GM12872 (cell line): ENCODE measurements at regions not wholly inside any gene's neighbourhood (a gene's known extent, or its start where the extent isn't known, plus 50 kb on each side); places are given as distances from the start of the nearest gene placed in this dataset.

Experiments
- CTCF ChIP-seq: IDR thresholded peaks from 3 replicates; pipeline ENCODE4 v1.5.1; 2011; ENCODE audit warnings: low read depth, mild to moderate bottlenecking, low read length, moderate library complexity; ENCODE audit not compliant: insufficient read depth

GRCh38 chr7:108848486-108848885 lies 278.8 kb downstream of the DNAJB9 start:
- no peak for TF ChIP-seq CTCF

DNA sequence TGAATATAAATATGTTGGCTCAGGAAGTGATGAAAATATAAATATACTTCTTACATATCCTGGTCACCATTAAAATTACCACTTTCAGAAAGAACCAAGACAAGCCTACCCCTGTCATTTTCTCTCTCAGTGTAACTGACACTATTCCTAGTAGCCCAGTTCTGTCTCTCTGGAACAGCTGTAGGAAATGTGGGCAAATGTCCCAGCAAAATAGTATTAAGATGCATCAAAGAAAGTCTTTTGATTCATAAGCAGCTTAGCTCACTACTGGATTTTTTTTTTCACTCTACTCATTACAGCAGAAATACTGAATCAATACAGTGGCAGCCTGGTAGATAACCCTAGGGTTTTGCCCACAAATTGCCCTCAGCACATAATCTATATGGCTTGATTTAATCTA lies 290.9 kb downstream of the DNAJB9 start:
- TF ChIP-seq CTCF = no peak

DNA sequence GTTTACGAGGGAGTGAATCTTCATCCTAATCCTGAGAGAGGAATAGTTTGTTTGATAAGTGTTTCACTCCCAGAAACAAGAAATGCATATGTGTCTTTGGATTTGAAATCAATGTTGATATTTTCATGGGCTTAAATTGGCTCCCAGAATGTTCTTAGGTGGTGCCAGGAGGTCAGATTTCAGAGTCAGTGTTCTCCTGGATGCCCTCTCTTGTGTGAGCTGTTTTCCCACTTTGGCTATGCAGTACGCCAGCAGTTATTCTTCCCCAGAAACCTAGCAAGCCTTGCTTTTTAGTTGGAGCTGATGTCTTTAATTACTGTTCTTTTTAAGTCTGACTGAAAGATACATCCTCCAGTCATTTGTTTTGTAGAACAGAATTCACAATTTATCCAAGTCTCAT lies 291.4 kb downstream of the DNAJB9 start:
- no peak for TF ChIP-seq CTCF

DNA sequence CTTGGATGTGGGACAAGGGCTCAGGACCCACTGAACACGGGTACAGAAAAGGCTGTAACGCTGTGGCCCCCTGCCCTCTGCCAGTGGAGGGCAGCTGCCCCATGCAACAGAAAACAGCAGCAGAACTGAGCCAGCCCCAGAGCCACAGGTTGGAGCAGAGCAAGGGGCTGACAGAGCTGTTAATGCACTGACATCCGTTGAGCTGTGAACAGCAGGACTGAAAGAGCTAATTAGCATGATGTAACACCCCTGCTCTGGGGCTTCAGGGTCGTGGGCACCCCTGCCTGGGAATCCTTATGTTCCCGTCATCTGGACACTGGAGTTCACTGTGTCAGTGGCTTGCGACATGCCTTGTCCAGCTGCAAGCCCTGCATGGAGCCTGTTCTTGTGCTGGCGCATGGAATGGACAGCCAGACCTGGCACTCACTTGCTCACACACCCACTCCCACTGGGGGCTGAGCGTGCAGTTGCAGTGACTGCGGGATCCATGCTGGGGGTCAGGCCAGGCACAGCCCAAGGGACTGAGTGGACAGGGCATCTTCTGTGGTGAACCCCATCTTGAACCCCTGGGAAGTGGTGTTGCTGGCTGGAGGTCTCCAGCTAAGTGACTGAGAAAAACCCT lies 293.7 kb downstream of the DNAJB9 start:
- TF ChIP-seq CTCF = no peak

DNA sequence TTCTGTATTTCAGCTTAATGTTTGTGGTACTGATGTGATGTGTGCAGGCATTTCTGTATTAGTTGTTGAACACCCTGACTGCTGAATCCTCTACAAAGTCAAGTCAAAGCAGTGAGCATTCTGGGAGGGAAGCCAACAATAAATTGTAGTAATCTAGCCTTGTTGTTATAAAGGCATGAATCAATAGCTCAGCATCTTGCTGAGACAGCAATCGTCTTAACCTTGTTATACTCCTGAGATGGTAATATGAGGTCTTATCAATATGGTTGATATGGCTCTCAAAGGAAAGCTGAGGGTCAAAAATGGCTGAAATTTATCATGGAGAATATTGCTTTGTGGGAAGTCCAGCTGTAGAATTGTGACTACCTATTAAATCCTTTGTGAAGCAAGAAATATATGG lies 299.4 kb downstream of the DNAJB9 start:
- no peak for TF ChIP-seq CTCF

DNA sequence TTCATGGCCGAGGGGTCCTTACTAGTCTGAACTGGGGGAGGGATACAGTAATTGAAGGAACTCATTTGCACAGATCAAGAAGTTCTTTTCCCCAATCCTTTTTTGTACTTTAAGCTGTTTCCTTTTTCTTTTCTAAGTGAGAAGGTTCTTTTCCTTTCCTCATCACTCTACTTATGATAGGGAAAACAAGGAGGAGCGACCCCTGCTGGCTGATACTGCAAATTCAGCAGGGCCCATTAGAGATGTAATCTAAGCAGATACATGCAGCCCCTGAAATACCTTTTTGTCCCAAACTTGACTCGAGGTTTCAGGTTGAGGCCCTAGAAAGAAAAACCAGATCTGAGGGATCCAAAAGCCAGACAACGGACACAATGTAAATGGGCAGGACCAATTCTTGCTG lies 305.5 kb downstream of the DNAJB9 start:
- TF ChIP-seq CTCF = peak; percentile 46; the same call in 2 of the 3 replicates

DNA sequence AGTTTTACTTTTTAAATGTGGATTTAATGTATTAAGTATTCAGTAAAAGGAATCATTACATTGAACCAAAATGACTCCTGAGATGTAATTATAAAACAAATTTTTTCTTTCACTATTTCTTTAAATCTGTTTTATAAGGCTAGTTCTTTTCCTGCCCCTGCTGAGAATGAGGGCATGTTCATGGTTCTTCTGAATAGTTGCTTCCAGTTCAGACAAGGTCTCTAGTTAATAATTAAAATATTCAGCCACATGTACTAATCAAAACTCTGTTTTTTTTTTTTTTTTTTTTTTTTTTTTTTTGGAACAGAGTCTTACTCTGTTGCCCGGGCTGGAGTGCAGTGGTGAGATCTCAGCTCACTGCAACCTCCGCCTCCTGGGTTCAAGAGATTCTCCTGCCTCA lies 321.2 kb downstream of the DNAJB9 start:
- TF ChIP-seq CTCF = no peak
